ENCODE measurements at regions not wholly inside any gene's neighbourhood (a gene's known extent, or its start where the extent isn't known, plus 50 kb on each side); places are given as distances from the start of the nearest gene placed in this dataset.
"Not testable (repeated sequence)": the region's sequence is repeated elsewhere in the genome, so short reads cannot be mapped to it uniquely, and the experiment has no call there.

- DNase-seq, result no peak
Observed at GRCh38 chr5:77867194-77867691, 91.1 kb upstream of the TBCA start.

- no peak for DNase-seq
Observed at GRCh38 chr5:77866198-77866597, 90.1 kb upstream of the TBCA start.

- DNase-seq, result no peak
Observed at GRCh38 chr5:77864997-77865396, 88.9 kb upstream of the TBCA start.

- no peak for DNase-seq
Observed at GRCh38 chr5:77863181-77863580, 87.0 kb upstream of the TBCA start.

GRCh38 chr5:77861576-77861975 is 85.4 kb upstream of the TBCA start:
- no peak for DNase-seq

- no peak for DNase-seq
Observed at GRCh38 chr5:77859306-77859705, 83.2 kb upstream of the TBCA start.

- DNase-seq, result not testable (repeated sequence)
Observed at GRCh38 chr5:77858678-77859077, 82.5 kb upstream of the TBCA start.

GRCh38 chr5:77855369-77855768 is 79.2 kb upstream of the TBCA start:
- no peak for DNase-seq

GRCh38 chr5:77853353-77853907 is 77.3 kb upstream of the TBCA start:
- DNase-seq, result no peak

GRCh38 chr5:77852514-77853352 is 76.6 kb upstream of the TBCA start:
- no peak for DNase-seq

- DNase-seq, result no peak
Observed at GRCh38 chr5:77852068-77852513, 76.0 kb upstream of the TBCA start.

- no peak for DNase-seq
Observed at GRCh38 chr5:77851176-77852067, 75.3 kb upstream of the TBCA start.

GRCh38 chr5:77850536-77851175 is 74.5 kb upstream of the TBCA start:
- DNase-seq, result no peak

GRCh38 chr5:77849308-77849900 is 73.3 kb upstream of the TBCA start:
- DNase-seq, result no peak

- no peak for DNase-seq
Observed at GRCh38 chr5:77847814-77848290, 71.7 kb upstream of the TBCA start.

- no peak for DNase-seq
Observed at GRCh38 chr5:77847129-77847460, 71.0 kb upstream of the TBCA start.

GRCh38 chr5:77846422-77847128 is 70.4 kb upstream of the TBCA start:
- DNase-seq, result no peak

- no peak for DNase-seq
Observed at GRCh38 chr5:77845324-77845646, 69.1 kb upstream of the TBCA start.

GRCh38 chr5:77844623-77845323 is 68.6 kb upstream of the TBCA start:
- DNase-seq, result no peak

- DNase-seq, result no peak
Observed at GRCh38 chr5:77844373-77844622, 68.2 kb upstream of the TBCA start.

GRCh38 chr5:77843570-77844372 is 67.6 kb upstream of the TBCA start:
- no peak for DNase-seq
